IMR-90 (cell line): ENCODE measurements at regions not wholly inside any gene's neighbourhood (a gene's known extent, or its start where the extent isn't known, plus 50 kb on each side); places are given as distances from the start of the nearest gene placed in this dataset.

Experiments
- ATAC-seq: fragments of 200-7000 bp; cut with Tn5 transposase; 2 replicates; pipeline ENCODE4 v1.9.1; 2020; ENCODE audit warnings: low read depth, mild to moderate bottlenecking, moderate library complexity
- BruUV-seq: library from RNA; stranded (reverse); fragments of 400-500 nt; replicated peaks from 2 replicates; lab custom pipeline; 2021; lab: Mats Ljungman, UMichigan
- CTCF ChIA-PET: fragments of 300-600 bp; formaldehyde crosslinking; extraction: SDS; loops from one replicate; lab custom pipeline; 2021; ENCODE audit warnings: antibody characterized with exemption; lab: Yijun Ruan, JAX
- POLR2A ChIA-PET: fragments of 300-600 bp; sonication (Branson Sonifier 250); formaldehyde crosslinking; loops from one replicate; lab custom pipeline; 2022; ENCODE audit warnings: antibody characterized with exemption; ENCODE audit not compliant: unreplicated experiment; lab: Charles Lee
- DNase-seq: peaks from one replicate; pipeline ENCODE4 v3.0.0; 2013
- H2AFZ ChIP-seq: replicated peaks from 2 replicates; pipeline ENCODE3; 2013; ENCODE audit warnings: low read length, mild to moderate bottlenecking; ENCODE audit not compliant: poor library complexity
- H2AK5ac ChIP-seq: 2 replicates; pipeline ENCODE4 v1.6.1; 2013; ENCODE audit warnings: low read depth, low read length, inconsistent platforms
- H2AK9ac ChIP-seq: replicated peaks from 2 replicates; pipeline ENCODE3; 2013; ENCODE audit warnings: mild to moderate bottlenecking, low read depth, low read length, moderate library complexity; ENCODE audit not compliant: poor library complexity
- H2BK120ac ChIP-seq: 2 replicates; pipeline ENCODE4 v1.6.1; 2013; ENCODE audit warnings: low read depth, low read length, inconsistent platforms
- H2BK15ac ChIP-seq: 3 replicates; pipeline ENCODE4 v1.6.1; 2013; ENCODE audit warnings: low read depth, low read length, inconsistent platforms
- H2BK20ac ChIP-seq: 2 replicates; pipeline ENCODE4 v1.6.1; 2013; ENCODE audit warnings: low read depth, mild to moderate bottlenecking, inconsistent platforms, low read length, moderate library complexity
- H2BK5ac ChIP-seq: 2 replicates; pipeline ENCODE4 v1.6.1; 2013; ENCODE audit warnings: mild to moderate bottlenecking, low read depth, low read length, inconsistent platforms; ENCODE audit not compliant: poor library complexity, severe bottlenecking
- H3K14ac ChIP-seq: replicated peaks from 2 replicates; pipeline ENCODE4 v1.6.1; 2013; ENCODE audit warnings: low read depth, low read length, inconsistent platforms
- H3K18ac ChIP-seq: 2 replicates; pipeline ENCODE4 v1.6.1; 2013; ENCODE audit warnings: low read depth, low read length, control low read depth
- H3K23ac ChIP-seq: 2 replicates; pipeline ENCODE4 v1.6.1; 2013; ENCODE audit warnings: low read depth, low read length, inconsistent platforms
- H3K27ac ChIP-seq: 2 replicates; pipeline ENCODE4 v1.5.1; 2013; ENCODE audit warnings: mild to moderate bottlenecking, control low read depth, low read length; ENCODE audit not compliant: insufficient read depth
- H3K27me3 ChIP-seq: 2 replicates; pipeline ENCODE4 v1.6.1; 2013; ENCODE audit warnings: low read length; ENCODE audit not compliant: control insufficient read depth, insufficient read depth
- H3K36me3 ChIP-seq: 2 replicates; pipeline ENCODE4 v1.6.1; 2013; ENCODE audit warnings: low read length, mixed read lengths; ENCODE audit not compliant: control insufficient read depth, insufficient read depth
- H3K4ac ChIP-seq: 2 replicates; pipeline ENCODE4 v1.6.1; 2013; ENCODE audit warnings: low read depth, low read length, inconsistent platforms
- H3K4me1 ChIP-seq: 2 replicates; pipeline ENCODE4 v1.6.1; 2013; ENCODE audit warnings: low read length, mixed read lengths; ENCODE audit not compliant: control insufficient read depth, insufficient read depth
- H3K4me2 ChIP-seq: 2 replicates; pipeline ENCODE4 v1.6.1; 2013; ENCODE audit warnings: low read depth, mild to moderate bottlenecking, control low read depth, low read length, moderate library complexity
- H3K4me3 ChIP-seq: 2 replicates; pipeline ENCODE4 v1.5.1; 2013; ENCODE audit warnings: low read depth, mild to moderate bottlenecking, control low read depth, low read length, moderate library complexity; ENCODE audit not compliant: insufficient read depth
- H3K56ac ChIP-seq: 2 replicates; pipeline ENCODE4 v1.6.1; 2013; ENCODE audit warnings: low read length, inconsistent platforms; ENCODE audit not compliant: insufficient read depth; ENCODE audit errors: extremely low read depth
- H3K79me1 ChIP-seq, 2 experiments: 2 replicates each; pipeline ENCODE4 v1.6.1; 2013; ENCODE audit warnings: low read length in 2 of 2, inconsistent platforms in 1 of 2, low read depth in 1 of 2
- H3K9ac ChIP-seq: 2 replicates; pipeline ENCODE4 v1.6.1; 2013; ENCODE audit warnings: low read depth, low read length, control low read depth
- H3K9me1 ChIP-seq: 2 replicates; pipeline ENCODE4 v1.6.1; 2013; ENCODE audit warnings: low read length, inconsistent platforms; ENCODE audit not compliant: insufficient read depth
- H3K9me3 ChIP-seq: 2 replicates; pipeline ENCODE4 v1.6.1; 2013; ENCODE audit warnings: low read length; ENCODE audit not compliant: control insufficient read depth, insufficient read depth
- H4K20me1 ChIP-seq: 2 replicates; pipeline ENCODE4 v1.6.1; 2013; ENCODE audit warnings: low read length, inconsistent platforms; ENCODE audit not compliant: insufficient read depth
- H4K5ac ChIP-seq: 2 replicates; pipeline ENCODE4 v1.6.1; 2013; ENCODE audit warnings: mild to moderate bottlenecking, low read depth, low read length, control low read depth
- H4K8ac ChIP-seq, 2 experiments: 2 replicates each; pipeline ENCODE4 v1.6.1; 2013; ENCODE audit warnings: low read depth in 2 of 2, low read length in 2 of 2, control low read depth in 1 of 2, inconsistent platforms in 1 of 2
- H4K91ac ChIP-seq: 2 replicates; pipeline ENCODE4 v1.6.1; 2013; ENCODE audit warnings: low read depth, low read length, inconsistent platforms; ENCODE audit not compliant: insufficient read depth
- BHLHE40 ChIP-seq: fragments of 150-350 bp; IDR thresholded peaks from 2 replicates; pipeline ENCODE4 v1.6.1; 2016; ENCODE audit warnings: mild to moderate bottlenecking, low read depth, low read length
- CHD1 ChIP-seq: IDR thresholded peaks from 2 replicates; pipeline ENCODE4 v1.6.1; 2012; ENCODE audit warnings: low read depth, low read length, improper control_type of control experiment
- ELK1 ChIP-seq: fragments of 150-350 bp; IDR thresholded peaks from 2 replicates; pipeline ENCODE4 v1.6.1; 2016; ENCODE audit warnings: low read depth, mild to moderate bottlenecking, low read length, moderate library complexity, borderline replicate concordance
- FOS ChIP-seq: fragments of 150-350 bp; IDR thresholded peaks from 2 replicates; pipeline ENCODE4 v1.6.1; 2016; ENCODE audit warnings: low read depth, low read length
- MAFK ChIP-seq: IDR thresholded peaks from 2 replicates; pipeline ENCODE4 v1.6.1; 2012; ENCODE audit warnings: low read depth, low read length, improper control_type of control experiment
- MAZ ChIP-seq: IDR thresholded peaks from 2 replicates; pipeline ENCODE4 v1.6.1; 2012; ENCODE audit warnings: low read depth, mild to moderate bottlenecking, low read length, improper control_type of control experiment, moderate library complexity, borderline replicate concordance
- MXI1 ChIP-seq: IDR thresholded peaks from 2 replicates; pipeline ENCODE4 v1.6.1; 2012; ENCODE audit warnings: low read depth, mild to moderate bottlenecking, low read length, moderate library complexity, borderline replicate concordance
- NFE2L2 ChIP-seq: fragments of 150-350 bp; IDR thresholded peaks from 2 replicates; pipeline ENCODE4 v1.6.1; 2016; ENCODE audit warnings: low read depth, mild to moderate bottlenecking, low read length
- POLR2A ChIP-seq: IDR thresholded peaks from 2 replicates; pipeline ENCODE4 v1.6.1; 2012; ENCODE audit warnings: mild to moderate bottlenecking, low read depth, low read length
- RAD21 ChIP-seq: IDR thresholded peaks from 2 replicates; pipeline ENCODE4 v1.6.1; 2012; ENCODE audit warnings: low read length, improper control_type of control experiment
- RCOR1 ChIP-seq: IDR thresholded peaks from 2 replicates; pipeline ENCODE4 v1.6.1; 2012; ENCODE audit warnings: mild to moderate bottlenecking, low read length, improper control_type of control experiment; ENCODE audit not compliant: insufficient replicate concordance
- SMC3 ChIP-seq: fragments of 150-350 bp; IDR thresholded peaks from 2 replicates; pipeline ENCODE4 v1.6.1; 2016; ENCODE audit warnings: low read depth, mild to moderate bottlenecking, antibody characterized with exemption, low read length, moderate library complexity
- WGBS, 2 experiments: methylation state at CpG; one replicate each; pipeline versions ENCODE4 v1.1.5 to v1.1.7; 2013; ENCODE audit warnings: missing lambda C conversion rate in 2 of 2; ENCODE audit not compliant: insufficient read length in 1 of 2; ENCODE audit errors: extremely low coverage in 2 of 2; 5-methylcytosine and 5-hydroxymethylcytosine counted together
- dilution Hi-C: fragments of 300-500 bp; cut with HindIII; formaldehyde crosslinking; loops from one replicate; pipeline ENCODE4 v1.14.3; 2018; ENCODE audit warnings: low sequenced_read_pairs; ENCODE audit not compliant: unreplicated experiment
- in situ Hi-C: fragments of 300-500 bp; cut with MboI; formaldehyde crosslinking; loops from 3 replicates; pipeline ENCODE4 v1.14.3; 2019; ENCODE audit warnings: low sequenced_read_pairs, inconsistent platforms, mixed read lengths
- intact Hi-C: fragments of 100-400 bp; cut with micrococcal nuclease; formaldehyde crosslinking; loops from 2 replicates; pipeline ENCODE4 v1.10.0; 2022
- TF ChIP-seq, protein P1 (sequence below): conservative IDR thresholded peaks from 2 replicates; pipeline ENCODE4 v1.5.1; 2012; ENCODE audit warnings: mild to moderate bottlenecking, low read depth, low read length, improper control_type of control experiment
- TF ChIP-seq, protein P2 (sequence below): fragments of 150-350 bp; IDR thresholded peaks from 2 replicates; pipeline ENCODE4 v1.6.1; 2017; ENCODE audit warnings: mild to moderate bottlenecking, antibody characterized with exemption, low read length, low read depth

GRCh38 chr1:78401148-78401547, 89.6 kb upstream of the PTGFR start:
- H2AK9ac ChIP-seq: no peak overlapping the region
- no peaks in the 10 kb centered on the region for H3K4me1 ChIP-seq
- no peaks in the 10 kb centered on the region; the same call in 1 of the 2 replicates for H3K9me3 ChIP-seq
- H3K4ac ChIP-seq: no peak overlapping the region
- no peak overlapping the region for H2BK120ac ChIP-seq
- no TSS peak for BruUV-seq
- dilution Hi-C loops (no loop called here), in situ Hi-C loops (no loop called here), intact Hi-C loops (loop anchor here (5.0 kb wide), 1 partner anchor 406 kb away; no protein-coding TSS in a partner anchor)
- CTCF ChIA-PET: no interaction called here
- no peak overlapping the region for H3K4me3 ChIP-seq
- no peak overlapping the region for H3K4me2 ChIP-seq
- no peak overlapping the region for H3K18ac ChIP-seq
- POLR2A ChIA-PET: no interaction called here
- no peak overlapping the region for H2BK20ac ChIP-seq
- no peak overlapping the region for H2BK15ac ChIP-seq
- no peak overlapping the region for H2AK5ac ChIP-seq
- H3K56ac ChIP-seq: no peak overlapping the region
- no CpG with 5 or more reads among the region's 2 CpGs for WGBS, 2 experiments
- H4K20me1 ChIP-seq: no peaks in the 10 kb centered on the region
- H3K9me1 ChIP-seq: no peaks in the 10 kb centered on the region
- no peaks in the 10 kb centered on the region for H3K79me1 ChIP-seq
- no peak overlapping the region for H4K91ac ChIP-seq
- peak; percentile 67 for ATAC-seq
- 0 out of 2 replicates have a peak, but pooled peaks cover 2% of the 10 kb centered on the region for H3K27me3 ChIP-seq
- H3K23ac ChIP-seq: no peak overlapping the region
- no peaks in the 10 kb centered on the region for H3K36me3 ChIP-seq
- no peak overlapping the region for H4K5ac ChIP-seq
- DNase-seq: peak; percentile 25
- H2BK5ac ChIP-seq: no peak overlapping the region
- H2AFZ ChIP-seq: no peak overlapping the region
- H3K27ac ChIP-seq: no peak overlapping the region
- no peak overlapping the region for H3K14ac ChIP-seq
- no peak overlapping the region for H4K8ac ChIP-seq
- TF ChIP-seq RCOR1 (no peak), MXI1 (no peak), CHD1 (no peak), BHLHE40 (no peak), POLR2A (no peak), RAD21 (no peak), MAFK (no peak), NFE2L2 (no peak), ELK1 (no peak), FOS (no peak), MAZ (no peak), SMC3 (no peak)
- TF ChIP-seq, protein P1, sequence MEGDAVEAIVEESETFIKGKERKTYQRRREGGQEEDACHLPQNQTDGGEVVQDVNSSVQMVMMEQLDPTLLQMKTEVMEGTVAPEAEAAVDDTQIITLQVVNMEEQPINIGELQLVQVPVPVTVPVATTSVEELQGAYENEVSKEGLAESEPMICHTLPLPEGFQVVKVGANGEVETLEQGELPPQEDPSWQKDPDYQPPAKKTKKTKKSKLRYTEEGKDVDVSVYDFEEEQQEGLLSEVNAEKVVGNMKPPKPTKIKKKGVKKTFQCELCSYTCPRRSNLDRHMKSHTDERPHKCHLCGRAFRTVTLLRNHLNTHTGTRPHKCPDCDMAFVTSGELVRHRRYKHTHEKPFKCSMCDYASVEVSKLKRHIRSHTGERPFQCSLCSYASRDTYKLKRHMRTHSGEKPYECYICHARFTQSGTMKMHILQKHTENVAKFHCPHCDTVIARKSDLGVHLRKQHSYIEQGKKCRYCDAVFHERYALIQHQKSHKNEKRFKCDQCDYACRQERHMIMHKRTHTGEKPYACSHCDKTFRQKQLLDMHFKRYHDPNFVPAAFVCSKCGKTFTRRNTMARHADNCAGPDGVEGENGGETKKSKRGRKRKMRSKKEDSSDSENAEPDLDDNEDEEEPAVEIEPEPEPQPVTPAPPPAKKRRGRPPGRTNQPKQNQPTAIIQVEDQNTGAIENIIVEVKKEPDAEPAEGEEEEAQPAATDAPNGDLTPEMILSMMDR: no peak
- TF ChIP-seq, protein P2, sequence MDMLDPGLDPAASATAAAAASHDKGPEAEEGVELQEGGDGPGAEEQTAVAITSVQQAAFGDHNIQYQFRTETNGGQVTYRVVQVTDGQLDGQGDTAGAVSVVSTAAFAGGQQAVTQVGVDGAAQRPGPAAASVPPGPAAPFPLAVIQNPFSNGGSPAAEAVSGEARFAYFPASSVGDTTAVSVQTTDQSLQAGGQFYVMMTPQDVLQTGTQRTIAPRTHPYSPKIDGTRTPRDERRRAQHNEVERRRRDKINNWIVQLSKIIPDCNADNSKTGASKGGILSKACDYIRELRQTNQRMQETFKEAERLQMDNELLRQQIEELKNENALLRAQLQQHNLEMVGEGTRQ: no peak
- H3K9ac ChIP-seq: no peak overlapping the region
